GM12878 (cell line): ENCODE measurements at regions not wholly inside any gene's neighbourhood (a gene's known extent, or its start where the extent isn't known, plus 50 kb on each side); places are given as distances from the start of the nearest gene placed in this dataset.

ENCODE experiments used
- ZBTB40 ChIP-seq: fragments of 450-650 bp; IDR thresholded peaks from 2 replicates; pipeline ENCODE4 v1.6.1; 2016; ENCODE audit warnings: mild to moderate bottlenecking, moderate library complexity, borderline replicate concordance
- TF ChIP-seq, protein P1 (sequence below): IDR thresholded peaks from 2 replicates; pipeline ENCODE4 v1.6.1; 2012; ENCODE audit warnings: mild to moderate bottlenecking, low read depth, low read length

DNA sequence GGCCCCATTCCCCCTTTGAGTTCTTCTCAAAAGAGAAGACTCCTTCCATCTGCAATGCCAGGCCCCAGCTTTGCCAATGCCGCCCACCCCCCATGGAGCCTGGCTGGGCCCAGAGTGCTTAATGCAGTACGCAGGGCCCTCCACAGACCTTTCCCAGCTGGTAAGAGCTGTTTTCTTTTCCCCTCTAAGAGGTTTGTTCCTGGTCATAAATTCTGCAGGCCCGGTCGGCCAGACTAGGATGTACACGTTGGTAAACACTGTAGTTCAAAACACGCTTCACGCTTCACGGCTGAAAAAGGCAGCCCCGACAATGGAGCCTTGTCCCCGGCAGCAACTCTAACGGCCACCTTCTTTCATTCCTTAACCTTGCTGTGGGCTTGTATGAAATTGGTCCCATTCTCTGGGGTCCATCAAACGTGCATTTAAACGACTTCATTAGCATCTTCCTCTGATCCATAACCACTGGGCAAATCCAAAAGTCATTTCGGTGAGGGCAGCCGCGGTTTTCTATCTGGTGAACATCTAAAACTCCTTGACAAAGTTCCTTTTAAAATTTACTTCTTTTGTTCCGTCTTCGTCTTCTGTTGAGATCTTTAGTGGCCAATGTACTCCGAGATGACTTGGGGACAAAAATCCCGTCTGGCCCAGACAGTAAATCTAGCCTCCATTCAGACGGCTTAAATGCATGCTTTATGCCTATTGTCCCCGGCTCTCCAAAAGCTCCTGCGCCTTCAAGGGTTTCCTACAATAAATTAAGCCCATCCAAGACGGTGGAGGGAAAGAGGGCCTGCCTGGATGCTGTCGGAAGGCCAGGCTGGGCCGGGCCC is 60.0 kb upstream of the MYEOV start (continued):
- TF ChIP-seq ZBTB40, result no peak
- TF ChIP-seq, protein P1, sequence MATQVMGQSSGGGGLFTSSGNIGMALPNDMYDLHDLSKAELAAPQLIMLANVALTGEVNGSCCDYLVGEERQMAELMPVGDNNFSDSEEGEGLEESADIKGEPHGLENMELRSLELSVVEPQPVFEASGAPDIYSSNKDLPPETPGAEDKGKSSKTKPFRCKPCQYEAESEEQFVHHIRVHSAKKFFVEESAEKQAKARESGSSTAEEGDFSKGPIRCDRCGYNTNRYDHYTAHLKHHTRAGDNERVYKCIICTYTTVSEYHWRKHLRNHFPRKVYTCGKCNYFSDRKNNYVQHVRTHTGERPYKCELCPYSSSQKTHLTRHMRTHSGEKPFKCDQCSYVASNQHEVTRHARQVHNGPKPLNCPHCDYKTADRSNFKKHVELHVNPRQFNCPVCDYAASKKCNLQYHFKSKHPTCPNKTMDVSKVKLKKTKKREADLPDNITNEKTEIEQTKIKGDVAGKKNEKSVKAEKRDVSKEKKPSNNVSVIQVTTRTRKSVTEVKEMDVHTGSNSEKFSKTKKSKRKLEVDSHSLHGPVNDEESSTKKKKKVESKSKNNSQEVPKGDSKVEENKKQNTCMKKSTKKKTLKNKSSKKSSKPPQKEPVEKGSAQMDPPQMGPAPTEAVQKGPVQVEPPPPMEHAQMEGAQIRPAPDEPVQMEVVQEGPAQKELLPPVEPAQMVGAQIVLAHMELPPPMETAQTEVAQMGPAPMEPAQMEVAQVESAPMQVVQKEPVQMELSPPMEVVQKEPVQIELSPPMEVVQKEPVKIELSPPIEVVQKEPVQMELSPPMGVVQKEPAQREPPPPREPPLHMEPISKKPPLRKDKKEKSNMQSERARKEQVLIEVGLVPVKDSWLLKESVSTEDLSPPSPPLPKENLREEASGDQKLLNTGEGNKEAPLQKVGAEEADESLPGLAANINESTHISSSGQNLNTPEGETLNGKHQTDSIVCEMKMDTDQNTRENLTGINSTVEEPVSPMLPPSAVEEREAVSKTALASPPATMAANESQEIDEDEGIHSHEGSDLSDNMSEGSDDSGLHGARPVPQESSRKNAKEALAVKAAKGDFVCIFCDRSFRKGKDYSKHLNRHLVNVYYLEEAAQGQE, result no peak
